Activated effector memory CD4-positive, alpha-beta T cell treated with Interleukin-2 at 50 U/mL for 16 hours (primary cell): ENCODE measurements at regions not wholly inside any gene's neighbourhood (a gene's known extent, or its start where the extent isn't known, plus 50 kb on each side); places are given as distances from the start of the nearest gene placed in this dataset.
"Not testable (repeated sequence)": the region's sequence is repeated elsewhere in the genome, so short reads cannot be mapped to it uniquely, and the experiment has no call there.

Source experiments
- DNase-seq: peaks from one replicate; pipeline ENCODE4 v3.0.0-alpha.2; 2020

GRCh38 chr2:44051593-44052347 is 56.0 kb upstream of the LRPPRC start:
- no peak for DNase-seq

- no peak for DNase-seq
Observed at GRCh38 chr2:44052584-44052983, 56.8 kb upstream of the LRPPRC start.

GRCh38 chr2:44053052-44053451 is 57.3 kb upstream of the LRPPRC start:
- no peak for DNase-seq

GRCh38 chr2:44053456-44053855 is 57.7 kb upstream of the LRPPRC start:
- no peak for DNase-seq

GRCh38 chr2:44055229-44055628 is 59.4 kb upstream of the LRPPRC start:
- no peak for DNase-seq

GRCh38 chr2:44055664-44056063 is 59.9 kb upstream of the LRPPRC start:
- no peak for DNase-seq

- DNase-seq = no peak
Observed at GRCh38 chr2:44056947-44057346, 61.2 kb upstream of the LRPPRC start.

- DNase-seq = not testable (repeated sequence)
Observed at GRCh38 chr2:44060286-44060685, 64.5 kb upstream of the LRPPRC start.

- DNase-seq = no peak
Observed at GRCh38 chr2:44060990-44061389, 65.2 kb upstream of the LRPPRC start.

GRCh38 chr2:44061469-44061868 is 65.7 kb upstream of the LRPPRC start:
- no peak for DNase-seq

GRCh38 chr2:44061876-44062275 is 66.1 kb upstream of the LRPPRC start:
- DNase-seq = no peak

GRCh38 chr2:44063033-44063432 is 67.2 kb upstream of the LRPPRC start:
- no peak for DNase-seq

GRCh38 chr2:44064281-44064680 is 68.5 kb upstream of the LRPPRC start:
- DNase-seq = not testable (repeated sequence)

- DNase-seq = not testable (repeated sequence)
Observed at GRCh38 chr2:44067012-44067790, 71.4 kb upstream of the LRPPRC start.

GRCh38 chr2:44067791-44068181 is 72.0 kb upstream of the LRPPRC start:
- DNase-seq = not testable (repeated sequence)

GRCh38 chr2:44071454-44072046 is 75.8 kb upstream of the LRPPRC start:
- DNase-seq = no peak

GRCh38 chr2:44073667-44074066 is 77.9 kb upstream of the LRPPRC start:
- not testable (repeated sequence) for DNase-seq

GRCh38 chr2:44074795-44075194 is 79.0 kb upstream of the LRPPRC start:
- not testable (repeated sequence) for DNase-seq

GRCh38 chr2:44075541-44075940 is 79.8 kb upstream of the LRPPRC start:
- DNase-seq = no peak

- no peak for DNase-seq
Observed at GRCh38 chr2:44077942-44078511, 82.2 kb upstream of the LRPPRC start.

- no peak for DNase-seq
Observed at GRCh38 chr2:44079686-44080085, 83.9 kb upstream of the LRPPRC start.

- no peak for DNase-seq
Observed at GRCh38 chr2:44083054-44083453, 85.6 kb upstream of the PPM1B start.

GRCh38 chr2:44084850-44085249 is 83.8 kb upstream of the PPM1B start:
- DNase-seq = no peak

- DNase-seq = no peak
Observed at GRCh38 chr2:44086629-44087028, 82.0 kb upstream of the PPM1B start.
